ENCODE measurements at regions not wholly inside any gene's neighbourhood (a gene's known extent, or its start where the extent isn't known, plus 50 kb on each side); places are given as distances from the start of the nearest gene placed in this dataset.

DNA sequence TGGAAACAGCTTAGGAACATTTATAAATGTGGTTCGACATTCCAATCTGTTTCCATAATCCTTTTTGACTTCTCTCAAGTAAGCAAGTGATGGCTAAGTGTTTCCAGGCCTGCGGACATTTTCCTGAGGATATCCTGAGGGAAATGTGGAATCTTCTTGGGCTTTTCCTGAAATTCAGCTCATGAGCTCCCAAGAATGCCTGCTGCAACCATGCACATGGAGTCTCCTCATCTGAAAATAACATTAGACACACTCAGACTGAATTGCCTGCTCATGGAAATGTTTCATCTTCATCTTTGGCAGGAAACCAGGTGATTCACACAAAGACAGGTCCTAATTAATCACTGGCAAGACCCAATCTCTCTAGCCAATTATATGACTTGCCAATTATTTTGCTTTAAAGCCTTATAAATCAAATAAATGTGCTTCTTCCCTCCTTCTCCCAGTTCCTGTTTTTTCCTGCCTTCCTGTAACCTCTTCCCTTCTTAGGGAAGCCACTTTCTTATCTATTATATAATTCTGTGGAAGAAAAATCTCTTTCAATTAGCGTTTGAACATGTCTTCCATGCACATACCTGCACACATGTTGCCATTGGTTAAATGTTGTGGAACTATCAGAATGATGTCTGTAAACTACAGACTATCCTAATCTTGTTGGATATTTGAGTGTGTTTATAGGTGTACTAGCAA lies 104.6 kb upstream of the MXRA5 start:
- H3K36me3 ChIP-seq (ENCODE audit: control insufficient read depth, insufficient read depth, low read length): no peaks in the 10 kb centered on the region
- no peak for DNase-seq (ENCODE audit: low read depth)
- TF ChIP-seq, protein P1, sequence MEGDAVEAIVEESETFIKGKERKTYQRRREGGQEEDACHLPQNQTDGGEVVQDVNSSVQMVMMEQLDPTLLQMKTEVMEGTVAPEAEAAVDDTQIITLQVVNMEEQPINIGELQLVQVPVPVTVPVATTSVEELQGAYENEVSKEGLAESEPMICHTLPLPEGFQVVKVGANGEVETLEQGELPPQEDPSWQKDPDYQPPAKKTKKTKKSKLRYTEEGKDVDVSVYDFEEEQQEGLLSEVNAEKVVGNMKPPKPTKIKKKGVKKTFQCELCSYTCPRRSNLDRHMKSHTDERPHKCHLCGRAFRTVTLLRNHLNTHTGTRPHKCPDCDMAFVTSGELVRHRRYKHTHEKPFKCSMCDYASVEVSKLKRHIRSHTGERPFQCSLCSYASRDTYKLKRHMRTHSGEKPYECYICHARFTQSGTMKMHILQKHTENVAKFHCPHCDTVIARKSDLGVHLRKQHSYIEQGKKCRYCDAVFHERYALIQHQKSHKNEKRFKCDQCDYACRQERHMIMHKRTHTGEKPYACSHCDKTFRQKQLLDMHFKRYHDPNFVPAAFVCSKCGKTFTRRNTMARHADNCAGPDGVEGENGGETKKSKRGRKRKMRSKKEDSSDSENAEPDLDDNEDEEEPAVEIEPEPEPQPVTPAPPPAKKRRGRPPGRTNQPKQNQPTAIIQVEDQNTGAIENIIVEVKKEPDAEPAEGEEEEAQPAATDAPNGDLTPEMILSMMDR (IDR thresholded peaks at IDR 0.05; ENCODE audit: insufficient read depth, low read length, poor library complexity, severe bottlenecking): no peak
- H3K4me3 ChIP-seq (ENCODE audit: low read depth, low read length): no peak overlapping the region
- no peaks in the 10 kb centered on the region for H3K27me3 ChIP-seq (ENCODE audit: control insufficient read depth, insufficient read depth, low read length)

DNA sequence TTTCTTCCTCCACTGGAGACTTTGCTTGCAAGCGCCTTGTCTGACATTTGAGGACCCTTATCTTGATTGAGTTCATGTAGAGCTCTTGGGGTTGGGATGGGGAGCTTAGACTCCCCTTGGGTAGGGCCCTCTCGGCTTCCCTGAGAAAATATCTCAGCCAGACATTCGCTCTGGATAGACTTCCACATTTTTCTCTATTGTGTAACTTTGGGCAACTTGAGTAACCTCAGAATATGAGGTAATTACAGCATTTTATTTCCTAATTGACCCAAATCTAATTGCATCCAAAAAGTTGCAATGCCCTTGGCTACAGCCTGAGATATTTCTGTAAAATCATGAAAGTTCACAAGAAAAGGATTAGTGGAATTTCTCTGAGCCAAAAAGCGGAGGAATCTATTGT lies 102.8 kb upstream of the MXRA5 start:
- no peak for DNase-seq (ENCODE audit: low read depth)
- TF ChIP-seq, protein P1 (IDR thresholded peaks at IDR 0.05; ENCODE audit: insufficient read depth, low read length, poor library complexity, severe bottlenecking): no peak
- Histone ChIP-seq H3K36me3 (ENCODE audit: control insufficient read depth, insufficient read depth, low read length) (no peaks in the 10 kb centered on the region), H3K4me3 (ENCODE audit: low read depth, low read length) (no peak overlapping the region), H3K27me3 (ENCODE audit: control insufficient read depth, insufficient read depth, low read length) (no peaks in the 10 kb centered on the region)

DNA sequence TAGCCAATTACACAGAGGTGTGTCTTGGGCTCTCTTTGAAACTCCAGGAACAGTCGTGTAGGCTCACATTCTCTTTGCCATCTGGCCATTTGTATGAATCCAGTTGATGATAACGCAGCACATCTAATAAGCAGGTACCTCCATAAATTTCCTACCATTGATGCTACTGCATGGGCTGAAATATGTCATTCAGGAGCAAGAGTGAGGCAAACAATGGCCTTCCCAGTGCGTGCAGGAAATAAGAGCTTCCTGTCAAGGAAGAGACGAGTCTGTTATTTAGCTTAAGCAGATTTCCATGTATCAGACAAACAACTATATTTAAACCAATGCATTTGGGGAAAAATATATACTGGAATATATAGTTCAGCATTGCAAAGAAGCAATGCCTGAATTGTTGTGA lies 102.1 kb upstream of the MXRA5 start:
- DNase-seq (ENCODE audit: low read depth): no peak
- H3K36me3 ChIP-seq (ENCODE audit: control insufficient read depth, insufficient read depth, low read length): no peaks in the 10 kb centered on the region
- no peak overlapping the region for H3K4me3 ChIP-seq (ENCODE audit: low read depth, low read length)
- no peaks in the 10 kb centered on the region for H3K27me3 ChIP-seq (ENCODE audit: control insufficient read depth, insufficient read depth, low read length)
- TF ChIP-seq, protein P1 (IDR thresholded peaks at IDR 0.05; ENCODE audit: insufficient read depth, low read length, poor library complexity, severe bottlenecking): no peak

DNA sequence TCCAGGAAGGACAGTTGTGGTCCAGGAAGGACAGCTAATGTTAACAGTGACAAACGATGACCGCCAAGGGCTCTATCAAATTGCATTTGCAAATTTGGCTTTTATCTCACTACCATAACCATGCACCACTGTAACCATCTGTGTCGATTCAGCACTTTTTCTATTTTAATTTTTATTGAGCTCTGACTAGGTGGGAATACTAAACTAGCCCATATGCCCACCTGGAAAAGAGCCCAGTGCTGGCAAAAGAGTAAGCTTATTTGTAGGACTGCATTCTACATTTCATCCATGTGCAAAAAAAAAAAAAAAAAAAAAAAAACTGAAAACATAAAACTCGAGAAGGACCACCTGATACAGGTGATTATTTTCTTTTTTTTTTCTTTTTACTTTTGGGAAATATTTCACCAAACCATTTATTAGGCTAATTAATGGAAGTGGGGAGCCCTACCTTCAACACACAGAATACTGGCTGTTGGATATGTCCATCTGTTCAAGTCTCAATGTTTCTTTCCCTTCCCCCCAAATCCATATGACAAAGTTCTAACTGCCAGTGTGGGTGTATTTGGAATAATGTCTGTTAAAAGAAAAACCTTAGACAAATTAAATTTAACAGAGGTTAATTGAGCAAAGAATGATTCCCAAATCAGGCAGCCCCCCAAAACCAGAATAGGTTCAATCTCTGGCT lies 99.5 kb upstream of the MXRA5 start:
- Histone ChIP-seq H3K4me3 (ENCODE audit: low read depth, low read length) (no peak overlapping the region), H3K36me3 (ENCODE audit: control insufficient read depth, insufficient read depth, low read length) (no peaks in the 10 kb centered on the region), H3K27me3 (ENCODE audit: control insufficient read depth, insufficient read depth, low read length) (no peaks in the 10 kb centered on the region)
- TF ChIP-seq, protein P1 (IDR thresholded peaks at IDR 0.05; ENCODE audit: insufficient read depth, low read length, poor library complexity, severe bottlenecking): no peak
- no peak for DNase-seq (ENCODE audit: low read depth)

DNA sequence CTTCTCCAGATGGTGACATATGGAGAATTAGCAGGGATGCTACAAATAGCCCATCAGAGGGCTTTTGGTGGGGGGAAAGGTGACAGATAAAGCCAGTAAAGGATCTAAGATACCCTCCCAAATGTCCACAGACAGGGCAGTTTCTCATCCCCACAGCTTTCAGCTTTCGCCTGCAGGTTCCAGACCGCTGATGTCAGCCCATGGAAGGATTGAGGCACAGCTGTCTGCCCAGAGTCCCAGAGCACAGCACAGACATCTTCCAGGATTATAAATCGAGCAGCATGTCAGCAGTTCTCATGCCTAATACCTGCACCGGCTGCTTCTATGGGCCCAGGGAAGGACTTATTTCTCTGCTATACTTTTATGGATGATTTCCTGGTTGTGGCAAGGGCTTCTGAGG lies 96.7 kb upstream of the MXRA5 start:
- H3K27me3 ChIP-seq (ENCODE audit: control insufficient read depth, insufficient read depth, low read length): no peaks in the 10 kb centered on the region
- H3K4me3 ChIP-seq (ENCODE audit: low read depth, low read length): no peak overlapping the region
- TF ChIP-seq, protein P1 (IDR thresholded peaks at IDR 0.05; ENCODE audit: insufficient read depth, low read length, poor library complexity, severe bottlenecking): no peak
- DNase-seq (ENCODE audit: low read depth): no peak
- H3K36me3 ChIP-seq (ENCODE audit: control insufficient read depth, insufficient read depth, low read length): no peaks in the 10 kb centered on the region
